GM23248 (cell line): ENCODE measurements at regions not wholly inside any gene's neighbourhood (a gene's known extent, or its start where the extent isn't known, plus 50 kb on each side); places are given as distances from the start of the nearest gene placed in this dataset.

Experiments
- DNase-seq: peaks from one replicate; pipeline ENCODE4 v3.0.0-alpha.2; 2015
- H2AFZ ChIP-seq: fragments of 200-600 bp; sonication (generic); 2 replicates; pipeline ENCODE4 v1.6.1; 2016; ENCODE audit warnings: antibody characterized with exemption
- H3F3A ChIP-seq: fragments of 200-600 bp; sonication (generic); 2 replicates; pipeline ENCODE4 v1.6.1; 2016; ENCODE audit warnings: mild to moderate bottlenecking, antibody characterized with exemption, mixed run types; ENCODE audit not compliant: insufficient read depth
- H3K27ac ChIP-seq: fragments of 200-600 bp; sonication (generic); 2 replicates; pipeline ENCODE4 v1.5.1; 2016; ENCODE audit warnings: mild to moderate bottlenecking
- H3K27me3 ChIP-seq: fragments of 200-600 bp; sonication (generic); replicated peaks from 2 replicates; pipeline ENCODE4 v1.6.1; 2016; ENCODE audit warnings: mild to moderate bottlenecking; ENCODE audit not compliant: insufficient read depth
- H3K36me3 ChIP-seq: fragments of 200-600 bp; sonication (generic); 2 replicates; pipeline ENCODE4 v1.6.1; 2016; ENCODE audit warnings: low read depth, mild to moderate bottlenecking
- H3K4me1 ChIP-seq: fragments of 200-600 bp; sonication (generic); 2 replicates; pipeline ENCODE4 v1.6.1; 2016; ENCODE audit warnings: mild to moderate bottlenecking; ENCODE audit not compliant: insufficient read depth
- H3K4me2 ChIP-seq: fragments of 200-600 bp; sonication (generic); one replicate; pipeline ENCODE4 v1.6.1; 2016; ENCODE audit warnings: mild to moderate bottlenecking; ENCODE audit not compliant: unreplicated experiment
- H3K4me3 ChIP-seq: fragments of 200-600 bp; sonication (generic); 2 replicates; pipeline ENCODE4 v1.5.1; 2016; ENCODE audit warnings: mild to moderate bottlenecking
- H3K79me2 ChIP-seq: fragments of 200-600 bp; sonication (generic); 2 replicates; pipeline ENCODE4 v1.6.1; 2016; ENCODE audit warnings: mild to moderate bottlenecking; ENCODE audit not compliant: insufficient read depth
- H3K9ac ChIP-seq: fragments of 200-600 bp; sonication (generic); 2 replicates; pipeline ENCODE4 v1.6.1; 2016; ENCODE audit warnings: mild to moderate bottlenecking
- H3K9me2 ChIP-seq: fragments of 200-600 bp; sonication (generic); 2 replicates; pipeline ENCODE4 v1.6.1; 2016; ENCODE audit warnings: mixed run types, mild to moderate bottlenecking, moderate library complexity; ENCODE audit not compliant: insufficient read depth
- H3K9me3 ChIP-seq: fragments of 200-600 bp; sonication (generic); one replicate; pipeline ENCODE4 v1.6.1; 2017; ENCODE audit warnings: low read depth
- H4K20me1 ChIP-seq: fragments of 200-600 bp; sonication (generic); 2 replicates; pipeline ENCODE4 v1.6.0; 2016; ENCODE audit not compliant: insufficient read depth
- EZH2 ChIP-seq: fragments of 200-600 bp; sonication (generic); IDR thresholded peaks from 2 replicates; pipeline ENCODE4 v1.6.1; 2018; ENCODE audit warnings: antibody characterized with exemption, mild to moderate bottlenecking; ENCODE audit not compliant: insufficient read depth, poor library complexity, severe bottlenecking
- EZH2phosphoT487 ChIP-seq: fragments of 200-600 bp; sonication (generic); IDR thresholded peaks from 2 replicates; pipeline ENCODE4 v1.6.1; 2018; ENCODE audit warnings: antibody characterized with exemption, moderate library complexity, mild to moderate bottlenecking, low read depth; ENCODE audit not compliant: insufficient read depth
- WGBS, 2 experiments: methylation state at CpG; one replicate each; pipeline ENCODE4 v1.1.6; 2015 to 2017; ENCODE audit warnings: low lambda C conversion rate in 2 of 2, low coverage in 1 of 2; ENCODE audit errors: missing lambda C conversion rate in 2 of 2; 5-methylcytosine and 5-hydroxymethylcytosine counted together
- in situ Hi-C: fragments of 300-500 bp; cut with MboI; formaldehyde crosslinking; loops from 2 replicates; pipeline ENCODE4 v1.15.0; 2020

DNA sequence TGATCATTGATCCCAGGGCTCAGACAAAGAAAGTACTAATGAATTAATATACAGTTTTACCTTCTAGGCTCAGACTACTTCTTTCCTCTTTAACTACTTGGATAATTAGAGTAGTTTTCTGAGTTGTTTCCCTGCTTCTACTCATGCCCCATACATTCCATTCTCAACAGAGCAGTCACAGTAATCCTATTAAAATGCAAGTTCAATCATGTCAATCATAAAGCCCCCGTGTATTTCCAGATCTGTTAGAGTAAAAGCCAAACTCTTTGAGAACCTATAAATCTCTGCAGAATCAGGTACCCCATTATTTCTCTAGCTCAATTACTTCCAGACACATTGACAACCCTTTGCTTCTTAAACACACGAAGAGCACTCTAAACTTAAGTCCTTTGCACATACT lies 242.1 kb upstream of the PRMT6 start:
- H3F3A ChIP-seq: no peaks in the 10 kb centered on the region
- H3K9me2 ChIP-seq: no peaks in the 10 kb centered on the region
- no peaks in the 10 kb centered on the region for H3K79me2 ChIP-seq
- no peak overlapping the region for H3K27ac ChIP-seq
- no peak for TF ChIP-seq EZH2phosphoT487
- TF ChIP-seq EZH2: no peak
- WGBS, 2 experiments: 14 to 25% methylated on average over 2 of the region's 2 CpGs
- no peaks in the 10 kb centered on the region for H3K9me3 ChIP-seq
- no peak overlapping the region for H3K4me3 ChIP-seq
- no peaks in the 10 kb centered on the region for H3K27me3 ChIP-seq
- DNase-seq: no peak
- no peak overlapping the region for H3K9ac ChIP-seq
- in situ Hi-C loops: no loop called here
- no peaks in the 10 kb centered on the region for H3K36me3 ChIP-seq
- no peaks in the 10 kb centered on the region for H4K20me1 ChIP-seq
- H2AFZ ChIP-seq: no peak overlapping the region
- no peaks in the 10 kb centered on the region for H3K4me1 ChIP-seq
- H3K4me2 ChIP-seq: no peak overlapping the region

GRCh38 chr1:106817575-106817974 lies 238.9 kb upstream of the PRMT6 start:
- H3K27ac ChIP-seq: no peak overlapping the region
- H3K79me2 ChIP-seq: no peaks in the 10 kb centered on the region
- H3K4me2 ChIP-seq: no peak overlapping the region
- H3K9me3 ChIP-seq: no peaks in the 10 kb centered on the region
- no peaks in the 10 kb centered on the region for H3K4me1 ChIP-seq
- H2AFZ ChIP-seq: no peak overlapping the region
- H3K27me3 ChIP-seq: no peaks in the 10 kb centered on the region
- no peaks in the 10 kb centered on the region for H3F3A ChIP-seq
- no peak for DNase-seq
- 0 to 6% methylated on average over 1 of the region's 1 CpG for WGBS, 2 experiments
- H3K36me3 ChIP-seq: no peaks in the 10 kb centered on the region
- H3K4me3 ChIP-seq: no peak overlapping the region
- no peaks in the 10 kb centered on the region for H4K20me1 ChIP-seq
- no peaks in the 10 kb centered on the region for H3K9me2 ChIP-seq
- no peak overlapping the region for H3K9ac ChIP-seq
- in situ Hi-C loops: no loop called here
- TF ChIP-seq EZH2 (no peak), EZH2phosphoT487 (no peak)

DNA sequence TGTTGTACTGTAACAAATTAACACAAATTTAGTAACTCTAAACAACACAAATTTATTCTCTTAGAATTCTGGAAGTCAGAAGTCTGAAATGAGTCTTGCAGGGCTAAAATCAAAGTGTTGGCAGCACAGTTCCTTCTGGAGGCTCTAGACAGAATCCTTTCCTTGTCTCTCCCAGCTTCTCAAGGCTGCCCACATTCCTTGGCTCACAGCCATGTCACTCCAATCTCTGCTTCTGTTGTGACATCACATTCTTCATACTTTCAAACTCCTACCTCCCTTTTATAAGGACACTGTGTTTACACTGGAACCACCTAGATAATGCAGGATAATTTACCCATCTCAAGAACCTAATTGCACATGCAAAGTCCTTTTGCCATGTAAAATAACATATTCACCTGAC lies 225.0 kb upstream of the PRMT6 start:
- H3K4me3 ChIP-seq: no peak overlapping the region
- peaks cover 5% of the 10 kb centered on the region; the same call in 1 of the 2 replicates for H3K9me2 ChIP-seq
- no peak for TF ChIP-seq EZH2phosphoT487
- TF ChIP-seq EZH2: no peak
- no peak overlapping the region for H2AFZ ChIP-seq
- no peaks in the 10 kb centered on the region for H3K79me2 ChIP-seq
- H3F3A ChIP-seq: no peaks in the 10 kb centered on the region
- H3K4me1 ChIP-seq: no peaks in the 10 kb centered on the region
- no peak overlapping the region for H3K27ac ChIP-seq
- in situ Hi-C loops: no loop called here
- peak; percentile 11 for DNase-seq
- H3K27me3 ChIP-seq: no peaks in the 10 kb centered on the region
- H4K20me1 ChIP-seq: no peaks in the 10 kb centered on the region
- H3K36me3 ChIP-seq: no peaks in the 10 kb centered on the region
- H3K4me2 ChIP-seq: no peak overlapping the region
- no peak overlapping the region for H3K9ac ChIP-seq
- no peaks in the 10 kb centered on the region for H3K9me3 ChIP-seq

DNA sequence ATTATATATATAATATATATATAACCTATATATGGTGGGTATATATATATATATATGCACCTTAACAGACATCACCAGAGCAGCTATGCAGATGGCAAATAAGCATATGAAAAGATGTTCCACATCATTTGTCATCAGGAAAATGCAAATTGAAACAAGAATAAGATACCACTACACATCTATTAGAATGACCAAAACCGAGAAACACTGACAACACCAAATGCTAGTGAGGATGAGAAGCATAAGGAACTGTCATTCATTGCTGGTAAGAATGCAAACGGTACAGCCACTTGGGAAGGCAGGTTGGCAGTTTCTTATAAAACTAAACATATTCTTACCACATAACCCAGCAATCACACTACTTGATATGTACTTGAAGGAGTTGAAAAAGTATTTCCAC lies 219.8 kb upstream of the PRMT6 start:
- no peak for TF ChIP-seq EZH2phosphoT487
- no peak for TF ChIP-seq EZH2
- no peak overlapping the region for H3K4me3 ChIP-seq
- no peaks in the 10 kb centered on the region for H4K20me1 ChIP-seq
- no peak overlapping the region for H3K27ac ChIP-seq
- H3K27me3 ChIP-seq: no peaks in the 10 kb centered on the region
- no peak overlapping the region for H2AFZ ChIP-seq
- H3K4me2 ChIP-seq: no peak overlapping the region
- H3K79me2 ChIP-seq: no peaks in the 10 kb centered on the region
- H3K4me1 ChIP-seq: no peaks in the 10 kb centered on the region
- H3K9ac ChIP-seq: no peak overlapping the region
- 36 to 38% methylated on average over 2 of the region's 2 CpGs for WGBS, 2 experiments
- in situ Hi-C loops: no loop called here
- DNase-seq: no peak
- H3F3A ChIP-seq: no peaks in the 10 kb centered on the region
- H3K9me2 ChIP-seq: no peaks in the 10 kb centered on the region
- H3K36me3 ChIP-seq: no peaks in the 10 kb centered on the region
- no peaks in the 10 kb centered on the region for H3K9me3 ChIP-seq

GRCh38 chr1:106843518-106843917 lies 213.0 kb upstream of the PRMT6 start:
- no peak for TF ChIP-seq EZH2
- no peak for TF ChIP-seq EZH2phosphoT487
- Histone ChIP-seq H3F3A (no peaks in the 10 kb centered on the region), H3K9me2 (no peaks in the 10 kb centered on the region), H3K9ac (no peak overlapping the region), H3K4me2 (no peak overlapping the region), H2AFZ (no peak overlapping the region), H3K4me3 (no peak overlapping the region), H3K36me3 (no peaks in the 10 kb centered on the region), H3K9me3 (no peaks in the 10 kb centered on the region), H4K20me1 (no peaks in the 10 kb centered on the region), H3K27ac (no peak overlapping the region), H3K4me1 (no peaks in the 10 kb centered on the region), H3K27me3 (peaks cover 6% of the 10 kb centered on the region), H3K79me2 (no peaks in the 10 kb centered on the region)
- no peak for DNase-seq
- WGBS, 2 experiments: 13 to 17% methylated on average over 4 of the region's 4 CpGs
- in situ Hi-C loops: no loop called here
